Activated naive CD4-positive, alpha-beta T cell treated with Interleukin-2 at 50 U/mL for 16 hours (primary cell): ENCODE measurements at regions not wholly inside any gene's neighbourhood (a gene's known extent, or its start where the extent isn't known, plus 50 kb on each side); places are given as distances from the start of the nearest gene placed in this dataset.

Experiments
- DNase-seq: peaks from one replicate; pipeline ENCODE4 v3.0.0-alpha.2; 2020

- no peak for DNase-seq
Measured at GRCh38 chr2:41084321-41084720, 632.4 kb upstream of the SLC8A1 start.

- no peak for DNase-seq
Measured at GRCh38 chr2:41087946-41088345, 636.1 kb upstream of the SLC8A1 start.

DNA sequence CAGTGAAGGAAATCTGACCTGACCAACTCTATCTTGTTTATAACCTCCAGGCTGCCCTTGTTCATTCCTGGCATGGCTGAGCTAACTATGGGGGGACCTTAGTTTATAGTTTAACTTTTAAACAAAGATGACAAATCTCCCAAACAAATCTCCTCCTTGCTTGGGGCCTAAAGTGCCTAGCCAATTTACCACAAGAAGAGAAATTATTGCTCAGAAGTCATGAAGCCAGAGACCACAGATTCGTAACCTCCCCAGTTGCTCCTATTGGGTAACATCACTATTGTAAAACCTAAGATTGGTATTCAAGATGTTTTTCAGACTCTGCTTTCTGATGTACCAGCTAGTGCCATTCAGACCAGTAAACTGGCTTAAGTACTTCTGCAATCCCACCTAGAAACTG, 649.4 kb upstream of the SLC8A1 start:
- DNase-seq = no peak

- DNase-seq = no peak
Measured at GRCh38 chr2:41109744-41110143, 657.9 kb upstream of the SLC8A1 start.

DNA sequence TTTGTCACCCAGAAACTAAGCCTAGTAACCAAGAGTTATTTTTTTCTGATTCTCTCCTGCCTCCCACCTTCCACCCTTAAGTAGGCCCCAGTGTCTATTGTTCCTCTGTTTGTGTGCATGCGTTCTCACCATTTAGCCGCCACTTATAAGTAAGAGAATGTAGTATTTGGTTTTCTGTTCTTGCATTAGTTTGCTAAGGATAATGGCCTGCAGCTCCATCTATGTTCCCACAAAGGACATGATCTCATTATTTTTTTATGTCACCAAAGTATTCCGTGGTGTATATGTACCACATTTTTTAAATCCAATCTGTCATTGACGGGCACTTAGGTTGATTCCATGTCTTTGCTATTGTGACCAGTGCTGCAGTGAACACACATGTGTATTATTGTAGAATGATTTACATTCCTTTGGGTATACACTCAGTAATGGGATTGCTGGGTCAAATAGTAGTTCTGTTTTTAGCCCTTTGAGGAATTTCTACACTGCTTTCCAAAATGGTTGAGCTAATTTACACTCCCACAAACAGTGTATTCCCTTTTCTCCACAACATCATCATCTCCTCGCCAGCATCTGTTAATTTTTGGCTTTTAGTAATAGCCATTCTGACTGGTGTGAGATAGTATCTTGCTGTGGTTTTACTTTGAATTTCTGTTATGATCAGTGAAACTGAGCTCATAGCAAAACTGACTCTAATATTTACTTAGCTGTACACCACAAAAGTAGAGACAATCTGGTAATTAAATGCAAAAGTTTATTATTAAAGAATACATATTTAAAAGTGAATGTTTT, 660.1 kb upstream of the SLC8A1 start:
- DNase-seq = no peak

DNA sequence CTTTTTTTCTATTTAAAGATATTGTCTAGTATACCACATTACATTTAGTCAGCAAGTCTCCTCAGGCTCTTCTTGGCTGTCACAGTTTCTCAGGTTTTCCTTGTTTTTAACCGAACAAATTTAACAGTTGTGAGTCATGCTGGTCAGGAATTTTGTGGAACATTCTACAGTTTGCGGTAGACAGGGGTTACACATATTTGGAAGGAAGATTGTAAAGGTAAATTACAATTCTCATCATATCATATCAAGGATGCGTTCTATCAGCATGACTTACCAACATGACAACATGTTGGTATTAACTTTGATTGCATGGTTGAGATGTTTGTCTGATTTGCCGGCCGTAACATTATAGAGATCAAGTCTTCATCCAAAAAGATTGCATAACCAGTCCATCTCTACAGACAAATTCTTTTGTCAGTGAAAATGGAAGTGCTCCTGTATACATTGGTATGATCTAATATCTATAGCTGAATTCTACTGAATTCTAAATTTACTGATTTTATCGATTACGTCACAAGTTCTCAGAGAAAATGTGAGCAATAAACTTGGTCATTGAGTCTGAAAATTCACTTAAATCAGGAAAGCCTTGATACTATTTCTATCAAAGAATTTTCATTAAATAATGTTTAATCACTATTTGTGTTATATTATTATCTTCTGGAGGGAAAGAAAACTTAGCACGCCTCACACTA, 664.4 kb upstream of the SLC8A1 start:
- no peak for DNase-seq

DNA sequence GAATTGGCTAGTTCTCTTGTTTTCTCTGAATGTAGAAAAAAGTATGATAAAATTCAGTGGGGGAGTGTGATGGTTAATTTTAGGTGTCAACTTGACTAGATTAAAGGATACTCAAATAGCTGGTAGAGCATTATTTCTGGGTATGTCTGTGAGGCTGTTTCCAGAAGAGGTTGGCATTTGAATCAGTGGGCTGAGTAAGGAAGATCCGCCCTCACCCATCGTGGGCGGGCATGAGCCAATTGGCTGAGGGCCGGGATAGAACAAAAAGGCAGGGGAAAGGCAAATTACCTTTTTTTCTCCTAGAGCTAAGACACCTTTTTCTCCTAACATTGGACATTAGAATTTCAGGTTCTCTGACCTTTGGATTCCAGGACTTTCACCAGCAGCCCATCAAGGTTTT, 667.6 kb upstream of the SLC8A1 start:
- no peak for DNase-seq

DNA sequence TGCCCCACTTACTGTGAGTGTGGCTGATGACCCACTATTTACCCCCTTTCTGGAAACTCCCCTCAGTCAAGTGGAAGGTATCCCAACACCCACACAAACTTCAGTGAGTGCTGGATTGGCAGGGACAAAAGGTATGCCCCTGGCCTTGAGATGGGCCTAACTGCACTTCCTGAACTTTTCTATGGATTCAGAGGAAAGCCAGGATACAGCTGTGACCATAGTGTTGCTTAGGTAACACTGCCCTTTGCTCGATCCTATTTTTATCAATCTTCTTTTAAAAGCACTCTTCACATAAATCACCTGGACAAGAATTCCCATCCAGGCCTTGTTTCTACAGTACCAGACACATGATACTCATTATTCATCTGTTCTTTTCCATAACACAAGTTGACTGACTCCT, 671.5 kb upstream of the SLC8A1 start:
- no peak for DNase-seq

DNA sequence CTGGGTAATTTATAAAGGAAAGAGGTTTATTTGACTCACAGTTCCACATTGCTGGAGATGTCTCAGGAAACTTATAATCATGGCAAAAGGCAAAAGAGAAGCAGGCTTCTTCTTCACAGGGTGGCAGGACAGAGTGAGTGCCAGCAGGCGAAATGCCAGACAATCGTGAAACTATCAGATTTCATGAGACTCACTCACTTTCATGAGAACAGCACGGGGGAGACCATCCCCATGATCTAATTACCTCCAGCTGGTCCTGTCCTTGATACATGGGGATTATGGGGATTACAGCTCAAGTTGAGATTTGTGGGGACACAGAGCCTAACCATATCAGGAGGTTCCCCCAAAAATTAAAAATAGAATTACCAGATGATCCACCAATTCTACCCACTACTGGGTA, 675.5 kb upstream of the SLC8A1 start:
- no peak for DNase-seq

DNA sequence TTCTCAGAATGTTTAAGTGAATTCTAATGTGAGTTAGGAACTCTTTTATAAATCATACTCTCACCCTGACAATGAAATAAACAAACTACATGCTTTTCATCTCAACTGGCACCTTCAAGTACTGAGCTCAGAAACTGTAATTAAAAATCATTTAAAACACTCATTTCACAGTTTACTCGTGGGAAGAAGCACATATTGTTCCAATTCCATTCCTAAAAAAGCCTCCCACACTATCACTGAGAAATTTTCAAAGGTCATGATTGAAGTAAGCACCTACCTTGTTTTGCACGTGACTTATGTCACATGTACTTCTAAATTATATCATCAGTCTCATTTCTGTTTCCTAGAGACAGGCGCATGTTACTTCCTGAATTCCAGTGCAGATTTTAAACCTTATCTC, 678.1 kb upstream of the SLC8A1 start:
- DNase-seq = no peak

DNA sequence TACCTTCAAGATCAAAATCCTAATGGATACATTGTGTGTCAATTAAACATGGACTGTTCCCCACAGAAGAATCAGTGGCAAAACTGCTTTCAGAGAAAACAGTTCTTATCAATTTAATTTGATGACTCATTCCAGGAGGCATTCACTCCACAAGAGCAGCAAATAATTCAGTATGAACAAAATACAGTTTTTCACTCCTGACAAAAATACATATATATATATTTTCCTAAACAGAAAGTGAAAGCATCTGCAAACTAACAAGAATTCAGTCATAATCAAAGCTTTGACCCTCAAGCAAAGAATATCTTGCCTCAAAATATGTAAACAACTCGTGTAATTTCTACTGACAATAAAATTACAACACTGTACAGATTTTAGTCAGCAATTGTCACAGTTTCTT, 685.1 kb upstream of the SLC8A1 start:
- no peak for DNase-seq

DNA sequence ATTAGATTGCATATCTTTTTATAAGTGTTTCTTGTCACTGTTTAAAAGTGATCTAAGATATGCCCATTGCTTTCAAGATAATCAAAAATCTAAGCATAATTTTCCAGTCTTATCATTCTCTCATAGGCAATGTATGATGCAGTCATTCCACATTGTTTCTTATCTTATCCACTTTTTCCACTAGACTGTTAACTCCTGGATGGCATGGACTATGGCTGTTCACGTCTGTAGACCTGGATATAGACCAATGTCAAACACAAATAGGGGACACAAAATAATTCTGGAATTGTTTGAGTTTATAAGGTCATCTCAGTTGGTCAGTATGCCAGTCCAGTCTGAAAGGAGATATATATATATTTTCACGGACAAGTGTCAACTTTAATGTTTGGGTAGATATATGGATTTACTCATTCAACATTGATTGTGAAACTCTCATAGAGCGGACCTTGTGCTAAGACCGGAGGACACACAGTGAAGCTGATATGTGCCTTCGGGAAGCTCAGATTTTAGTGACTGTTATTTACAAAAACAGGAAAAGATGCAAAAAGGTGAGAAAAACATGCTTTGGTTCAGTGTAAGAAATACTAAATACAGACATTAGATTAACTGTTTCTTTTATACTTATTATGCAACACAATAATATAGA, 689.4 kb upstream of the SLC8A1 start:
- no peak for DNase-seq

- DNase-seq = no peak
Measured at GRCh38 chr2:41142478-41142877, 690.6 kb upstream of the SLC8A1 start.

- DNase-seq = no peak
Measured at GRCh38 chr2:41145066-41145465, 693.2 kb upstream of the SLC8A1 start.

DNA sequence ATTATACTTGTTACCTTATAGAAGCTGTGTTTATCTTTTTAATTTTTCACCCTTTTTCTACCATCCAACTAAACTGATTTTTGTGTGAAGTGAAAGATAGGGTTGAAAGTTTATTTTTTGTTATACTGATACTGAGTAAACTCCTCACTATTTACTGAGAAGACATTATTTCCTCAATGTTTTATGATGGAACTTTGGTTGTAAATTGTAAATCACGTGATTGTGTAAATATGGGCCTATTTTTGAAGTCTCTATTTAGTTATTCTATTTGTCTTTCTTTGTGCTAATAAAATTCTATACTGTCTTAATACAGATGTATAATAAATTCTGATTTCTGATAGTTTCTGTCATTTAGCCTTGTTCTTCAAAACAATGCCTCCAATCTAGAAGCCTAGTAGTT, 697.2 kb upstream of the SLC8A1 start:
- DNase-seq = no peak

DNA sequence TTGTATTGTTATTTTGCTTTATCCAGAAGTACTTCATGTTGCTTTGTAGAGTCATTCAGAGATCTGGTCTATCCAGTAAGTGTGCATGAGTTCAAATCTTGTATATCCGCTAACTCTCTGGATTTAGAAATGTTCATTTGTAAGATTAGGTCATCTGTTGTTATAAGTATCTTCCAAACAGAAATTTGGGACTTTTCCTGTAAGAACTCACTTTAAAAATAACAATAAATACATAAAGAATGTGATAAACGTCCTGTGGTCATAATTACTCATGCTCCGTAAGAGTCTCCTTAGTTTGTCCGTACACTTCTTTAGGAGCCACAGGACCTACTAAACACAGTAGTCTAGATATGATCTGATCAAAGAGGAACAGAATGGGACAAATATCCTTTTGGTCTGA, 699.9 kb upstream of the SLC8A1 start:
- no peak for DNase-seq

- DNase-seq = no peak
Measured at GRCh38 chr2:41152318-41152717, 700.4 kb upstream of the SLC8A1 start.

GRCh38 chr2:41160439-41160838, 708.5 kb upstream of the SLC8A1 start:
- no peak for DNase-seq

DNA sequence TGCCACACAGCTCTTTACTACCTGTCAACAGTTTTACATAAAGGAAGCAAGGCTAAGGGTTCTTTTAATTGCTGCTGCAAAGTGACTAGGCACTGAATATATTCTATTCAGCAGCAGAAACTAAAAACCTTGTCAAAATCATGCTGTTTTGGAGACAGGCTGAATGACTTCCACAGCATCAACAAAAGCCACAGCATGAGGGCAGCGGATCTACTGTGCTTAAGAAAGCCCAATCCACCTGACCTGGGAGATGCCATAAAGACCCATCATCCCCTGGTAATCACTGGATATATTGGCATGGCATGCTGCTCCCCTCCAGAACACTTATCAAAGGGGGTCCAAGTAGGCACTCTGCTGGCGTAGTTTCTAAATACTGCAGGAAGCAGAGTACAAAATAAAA, 715.1 kb upstream of the SLC8A1 start:
- no peak for DNase-seq

- no peak for DNase-seq
Measured at GRCh38 chr2:41169744-41170143, 717.9 kb upstream of the SLC8A1 start.

DNA sequence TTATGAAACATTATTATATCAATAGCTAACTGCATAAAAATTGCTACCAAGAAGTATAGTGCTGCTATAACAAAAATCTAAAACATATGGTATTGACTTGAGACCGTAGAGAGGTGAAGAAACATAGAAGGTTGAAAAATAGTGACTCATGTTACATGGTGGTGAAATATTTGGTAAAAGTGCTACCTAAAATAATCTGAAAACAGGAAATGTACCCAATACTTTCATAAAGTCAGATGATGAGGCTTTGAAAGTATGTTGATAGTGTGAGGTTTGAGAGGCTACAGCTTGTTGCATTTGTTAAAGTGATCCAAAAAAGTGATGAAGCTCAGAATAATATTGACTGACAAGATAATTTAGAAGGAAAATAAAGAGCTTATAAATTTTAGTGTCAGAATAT, 718.7 kb upstream of the SLC8A1 start:
- no peak for DNase-seq

GRCh38 chr2:41180387-41180786, 728.5 kb upstream of the SLC8A1 start:
- no peak for DNase-seq

DNA sequence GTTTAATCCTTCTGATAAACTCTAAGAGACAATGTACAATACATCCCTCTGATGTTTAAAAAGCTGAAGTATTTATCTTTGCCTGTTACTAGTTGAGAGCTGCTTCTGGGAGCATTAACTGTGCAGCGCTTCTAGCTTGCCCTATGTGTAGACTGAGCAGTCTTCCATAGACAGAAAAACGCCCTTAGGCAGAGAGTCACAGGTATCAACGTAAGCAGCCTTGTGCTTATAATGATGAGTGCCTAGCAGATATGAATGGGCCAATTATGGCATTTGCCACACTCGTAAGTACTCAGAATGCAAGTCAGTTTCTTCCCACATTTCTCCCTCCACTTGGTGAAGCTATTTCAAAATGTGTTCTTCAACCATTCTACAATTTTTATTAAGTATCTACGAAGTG, 731.1 kb upstream of the SLC8A1 start:
- DNase-seq = no peak

DNA sequence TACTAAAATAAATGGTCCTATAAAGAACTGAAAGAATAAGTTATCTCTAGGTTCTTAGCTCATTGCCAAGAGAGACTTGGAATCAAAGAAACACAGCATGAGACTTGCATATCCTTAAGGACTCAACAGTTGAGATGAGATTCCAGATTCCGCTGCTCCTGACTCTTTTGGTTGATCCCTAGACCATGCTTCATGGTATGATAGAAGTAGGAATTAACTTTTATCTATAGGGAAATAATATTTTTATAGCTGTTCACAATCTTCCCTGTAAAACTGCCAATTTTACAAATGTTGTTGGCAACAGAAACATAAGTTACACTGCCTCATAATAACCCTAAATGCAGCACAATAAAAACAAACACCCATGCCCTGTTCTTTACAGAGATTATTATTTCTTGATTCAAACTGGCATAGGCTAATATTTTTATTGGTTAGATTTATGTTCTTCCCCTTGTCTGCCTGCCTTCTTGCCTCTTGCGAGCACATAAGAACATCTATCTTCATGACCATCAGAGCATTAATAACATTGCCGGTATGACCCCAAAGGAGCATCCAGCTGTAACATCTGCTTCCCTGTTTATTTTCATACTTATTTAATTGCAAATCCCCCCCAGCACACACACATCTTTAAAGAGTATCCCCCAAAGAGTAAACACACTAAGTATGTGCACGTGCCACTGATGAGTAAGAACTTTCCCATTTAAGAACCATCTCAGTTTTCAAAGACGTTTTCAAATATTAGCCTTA, 735.7 kb upstream of the SLC8A1 start:
- no peak for DNase-seq
